AG08396 (cell line): ENCODE measurements at regions not wholly inside any gene's neighbourhood (a gene's known extent, or its start where the extent isn't known, plus 50 kb on each side); places are given as distances from the start of the nearest gene placed in this dataset.

Experiments
- DNase-seq: peaks from one replicate; pipeline ENCODE4 v3.0.0; 2012; ENCODE audit warnings: low spot score, mixed read lengths

GRCh38 chr2:207289295-207290018 lies 123.7 kb upstream of the KLF7 start:
- DNase-seq = no peak

- DNase-seq = no peak
Measured at GRCh38 chr2:207290833-207291624, 125.3 kb upstream of the KLF7 start.

DNA sequence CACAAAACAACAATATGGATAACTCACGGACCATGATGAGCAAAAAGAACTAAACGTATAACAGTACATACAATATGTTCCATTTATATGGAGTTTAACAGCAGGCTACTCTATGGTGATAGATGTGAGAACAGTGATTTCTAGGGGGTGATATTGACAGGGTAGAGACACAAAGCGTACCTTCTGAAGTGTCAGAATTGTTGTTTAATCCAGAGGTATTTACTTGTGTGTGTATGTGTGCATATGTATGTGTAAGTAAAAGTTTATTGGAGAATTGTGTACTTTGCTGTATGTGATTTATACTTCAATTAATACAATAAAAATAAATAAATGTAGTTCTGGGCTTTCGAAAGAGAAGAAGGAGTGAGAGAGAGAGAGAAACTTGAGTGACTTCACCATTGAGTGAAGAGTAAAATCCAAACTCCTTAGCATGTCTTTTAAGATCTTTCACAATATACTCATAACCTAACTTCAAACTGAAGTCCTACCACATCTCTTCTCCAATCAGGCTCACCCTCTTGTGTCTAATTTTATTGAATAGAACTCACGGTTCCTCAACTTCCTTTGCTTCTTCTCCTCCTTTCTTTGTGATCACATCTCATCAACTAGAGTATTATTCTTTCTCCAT lies 126.0 kb upstream of the KLF7 start:
- DNase-seq = no peak

DNA sequence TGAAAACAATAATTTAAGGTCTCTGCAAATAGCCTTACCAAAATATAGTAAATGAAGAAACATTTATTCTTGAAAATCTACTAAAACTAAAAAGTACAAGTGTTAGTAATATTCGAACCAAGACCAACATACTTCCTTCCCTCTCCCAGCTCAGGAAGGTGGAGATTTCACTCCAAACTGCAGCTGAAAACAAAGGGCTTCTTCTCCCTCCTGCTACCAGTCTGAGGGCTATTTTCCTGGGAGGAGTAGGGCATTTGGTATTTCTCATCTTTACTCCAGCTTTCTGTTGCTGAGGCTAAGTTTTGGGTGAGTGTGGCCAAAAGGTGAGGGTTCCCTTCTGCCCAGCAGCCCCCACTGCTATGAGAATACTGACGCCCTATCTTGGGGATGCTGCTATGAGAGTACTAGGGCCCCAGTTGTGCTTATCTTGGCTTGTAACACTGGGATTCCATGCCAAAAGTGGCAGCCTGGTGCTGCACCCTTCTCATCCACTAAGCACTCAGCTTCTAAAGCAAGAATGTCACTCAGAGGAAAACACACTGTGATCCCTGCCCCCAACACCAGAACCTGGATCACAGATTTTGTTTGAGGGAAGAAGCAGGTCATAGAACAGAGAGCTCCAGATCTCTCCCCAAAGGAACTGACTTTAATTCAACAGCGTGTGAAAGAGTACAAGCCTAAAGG lies 130.7 kb upstream of the KLF7 start:
- no peak for DNase-seq

- DNase-seq = no peak
Measured at GRCh38 chr2:207300817-207301216, 135.1 kb upstream of the KLF7 start.

GRCh38 chr2:207304761-207305160 lies 139.0 kb upstream of the KLF7 start:
- no peak for DNase-seq

DNA sequence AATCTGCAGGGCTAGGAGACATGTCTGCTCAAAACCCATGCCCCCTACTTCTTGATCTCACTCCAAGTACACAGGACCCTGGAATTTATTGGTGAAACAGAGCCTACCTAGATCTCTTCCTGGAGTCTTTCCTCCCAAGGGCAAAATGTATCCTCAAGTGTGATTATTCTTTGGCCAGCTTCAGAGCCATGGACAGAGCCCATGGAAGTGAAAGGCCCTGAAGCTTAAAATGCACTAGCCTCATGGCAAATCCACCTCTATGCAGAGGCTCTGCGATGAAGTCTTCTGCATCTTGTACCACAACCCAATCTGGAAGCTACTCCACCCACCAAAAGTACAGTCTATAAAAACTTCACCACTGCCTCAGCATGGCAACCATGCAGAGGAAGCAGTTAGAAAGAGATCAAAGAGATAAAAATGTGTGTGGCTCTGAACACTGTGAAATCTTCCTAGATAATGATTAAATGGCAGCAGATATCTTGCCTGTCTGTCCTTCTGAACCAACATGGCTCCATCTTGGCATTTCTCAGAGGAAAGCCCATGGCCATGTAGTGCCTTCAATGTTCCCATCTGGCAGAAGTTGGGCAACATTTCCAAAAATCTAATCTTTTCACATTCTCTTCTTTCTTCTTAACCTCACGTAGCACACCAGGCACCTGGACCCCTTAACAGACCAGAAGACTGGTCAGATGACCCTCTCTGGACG lies 142.9 kb upstream of the KLF7 start:
- no peak for DNase-seq

DNA sequence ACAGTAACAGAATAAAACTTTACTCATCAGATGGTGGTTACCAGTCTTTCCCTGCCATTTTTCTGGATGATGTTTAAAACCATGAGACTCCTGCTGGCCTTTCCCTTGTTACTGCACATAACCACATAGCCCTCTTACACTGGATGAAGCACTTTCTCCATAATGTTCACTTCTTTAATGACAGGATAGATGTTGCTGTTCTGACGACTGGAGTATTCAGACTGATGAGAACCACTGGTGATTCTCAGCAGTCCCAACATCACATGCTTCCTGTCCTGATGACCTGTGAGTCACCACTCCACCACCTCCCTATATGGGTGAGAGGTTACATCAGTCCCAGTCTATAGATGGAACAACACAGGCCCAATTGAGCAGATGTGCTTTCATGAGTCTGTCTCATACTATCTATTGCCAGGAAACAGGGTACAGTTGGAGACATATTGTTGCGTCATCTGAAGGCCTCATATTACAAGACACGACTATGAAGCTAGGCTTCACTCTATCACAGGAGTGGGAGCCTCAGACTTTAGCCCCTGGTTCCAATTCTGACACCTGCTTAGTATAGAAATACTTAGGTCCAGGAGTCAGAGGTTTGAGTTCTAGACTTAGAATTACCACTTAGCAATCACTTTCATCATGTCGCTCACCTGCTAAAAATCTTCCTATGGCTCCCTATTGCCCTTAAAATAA lies 145.7 kb upstream of the KLF7 start:
- DNase-seq = peak; percentile 69

DNA sequence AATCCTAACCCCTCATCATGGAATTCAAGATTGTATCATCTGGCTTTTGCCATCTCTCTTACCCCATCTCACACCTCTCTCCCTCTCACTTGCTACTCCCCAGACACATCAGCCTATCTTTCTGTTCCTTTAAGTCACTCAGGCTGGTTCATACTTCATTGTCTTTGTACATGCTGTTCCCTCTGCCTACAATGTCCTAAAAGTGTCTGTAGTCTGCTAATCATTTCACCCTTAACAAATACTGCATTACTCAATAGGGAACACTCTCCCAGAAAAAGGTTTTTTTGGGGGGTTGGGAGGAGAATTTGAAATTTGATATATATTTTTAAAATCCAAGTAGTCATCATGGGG lies 146.2 kb upstream of the KLF7 start:
- no peak for DNase-seq

GRCh38 chr2:207313947-207314346 lies 148.2 kb upstream of the KLF7 start:
- DNase-seq = no peak

GRCh38 chr2:207315131-207315530 lies 149.4 kb upstream of the KLF7 start:
- no peak for DNase-seq

DNA sequence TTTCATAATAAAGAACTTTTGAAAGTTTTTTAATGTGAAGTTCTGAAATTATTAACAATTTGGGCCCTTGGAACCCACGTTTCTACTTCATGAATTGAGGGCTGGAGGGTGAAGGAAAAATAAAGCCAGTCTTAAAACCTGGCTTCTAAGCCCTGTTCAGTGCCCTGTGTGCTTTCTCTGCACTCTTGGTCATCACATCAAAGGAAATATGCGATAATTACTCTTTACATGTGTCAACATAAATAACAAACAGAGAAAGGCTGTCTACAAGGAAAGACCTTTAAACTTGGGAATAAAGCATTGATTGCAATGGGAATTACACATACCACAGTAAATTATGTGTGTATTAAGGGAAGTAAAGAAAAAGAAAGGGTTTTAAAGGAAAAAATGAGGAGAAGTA lies 150.7 kb upstream of the KLF7 start:
- no peak for DNase-seq

- DNase-seq = no peak
Measured at GRCh38 chr2:207316906-207317305, 151.2 kb upstream of the KLF7 start.

- DNase-seq = no peak
Measured at GRCh38 chr2:207317378-207317984, 151.7 kb upstream of the KLF7 start.

- no peak for DNase-seq
Measured at GRCh38 chr2:207318181-207318628, 152.5 kb upstream of the KLF7 start.

DNA sequence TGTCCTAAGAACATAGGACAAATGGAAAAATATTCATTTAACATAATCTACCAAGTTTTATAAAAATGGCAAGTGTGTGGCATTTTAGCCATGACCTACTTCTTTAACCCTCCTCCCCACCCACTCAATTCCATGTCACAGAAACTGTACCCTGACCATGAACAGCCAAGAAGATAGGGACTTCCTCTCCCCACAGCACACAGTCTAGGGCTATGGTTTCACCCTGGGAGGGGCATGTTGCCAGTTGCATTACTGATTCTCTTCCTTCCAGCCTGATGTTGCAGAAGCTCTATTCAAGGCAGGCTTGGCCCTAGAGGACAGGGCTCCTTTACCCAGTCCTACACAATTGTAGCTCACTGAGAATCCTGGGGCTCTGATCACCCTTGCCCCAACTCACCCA lies 153.6 kb upstream of the KLF7 start:
- no peak for DNase-seq

DNA sequence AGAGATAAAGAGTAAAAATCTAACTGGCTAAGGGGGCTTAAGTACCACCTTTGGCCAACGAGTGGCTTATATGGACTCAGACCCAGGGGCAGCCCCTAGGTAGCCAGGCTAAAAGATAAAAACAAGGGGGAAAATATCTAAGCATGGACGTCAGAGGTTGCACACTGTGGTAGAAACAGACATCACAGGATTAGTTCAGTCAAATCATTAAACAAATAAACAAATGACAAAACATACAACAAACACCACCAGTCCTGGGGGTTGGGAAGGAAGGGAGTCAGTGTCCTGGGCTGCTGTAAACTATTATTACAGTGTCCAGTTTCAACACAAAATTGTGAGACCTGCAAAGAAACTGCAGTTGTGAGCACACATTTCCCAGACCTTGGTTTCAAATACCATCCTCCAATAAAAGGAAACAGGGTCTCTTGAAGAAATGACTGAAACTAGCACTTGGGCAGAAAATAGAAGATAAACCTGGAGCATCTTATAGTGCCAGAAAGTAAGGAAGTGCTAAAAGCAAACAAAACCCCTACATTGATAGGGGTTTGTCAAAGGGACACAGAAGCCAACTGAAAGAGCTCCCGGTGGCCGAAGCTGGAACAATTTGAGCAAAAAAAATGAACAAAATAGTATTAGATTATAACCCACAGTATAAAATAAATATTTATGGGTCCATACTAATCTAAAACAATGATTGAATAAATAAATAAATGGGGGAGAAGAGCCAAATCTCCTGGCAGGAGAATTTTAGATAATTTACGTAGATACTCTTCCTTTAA lies 154.8 kb upstream of the KLF7 start:
- DNase-seq = no peak

- no peak for DNase-seq
Measured at GRCh38 chr2:207321514-207321913, 155.8 kb upstream of the KLF7 start.

- no peak for DNase-seq
Measured at GRCh38 chr2:207324001-207324400, 158.3 kb upstream of the KLF7 start.

GRCh38 chr2:207327513-207327912 lies 161.8 kb upstream of the KLF7 start:
- no peak for DNase-seq
